C4-2B (cell line): ENCODE measurements at regions not wholly inside any gene's neighbourhood (a gene's known extent, or its start where the extent isn't known, plus 50 kb on each side); places are given as distances from the start of the nearest gene placed in this dataset.

Experiments used
- H3K27ac ChIP-seq: fragments of 450-650 bp; 2 replicates; pipeline ENCODE4 v1.5.1; 2017
- ZFX ChIP-seq: fragments of 450-650 bp; IDR thresholded peaks from 2 replicates; pipeline ENCODE4 v1.6.1; 2017
- TF ChIP-seq, protein P1 (sequence below): fragments of 450-650 bp; conservative IDR thresholded peaks from 2 replicates; pipeline ENCODE4 v1.5.1; 2017; ENCODE audit warnings: mild to moderate bottlenecking

DNA sequence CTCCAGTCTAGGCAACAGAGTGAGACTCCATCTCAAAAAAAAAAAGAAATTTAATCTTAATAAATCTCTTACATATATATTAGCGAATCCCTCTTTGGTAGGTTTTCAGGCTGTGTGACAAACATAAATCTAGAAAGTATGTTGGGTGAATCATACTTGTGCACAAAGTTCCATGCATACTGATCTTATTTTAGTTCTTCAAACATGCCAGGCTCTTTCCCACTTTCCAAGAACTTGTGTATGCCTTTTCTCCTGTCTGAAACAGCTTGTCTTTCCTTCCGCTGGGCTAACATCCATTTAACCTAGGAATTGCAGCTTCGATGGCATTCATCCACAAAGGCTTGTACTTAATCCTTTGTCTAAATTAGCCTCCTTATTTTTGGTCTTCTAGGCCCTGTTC lies 156.6 kb upstream of the CASK start:
- H3K27ac ChIP-seq = no peak overlapping the region
- no peak for TF ChIP-seq ZFX
- TF ChIP-seq, protein P1, sequence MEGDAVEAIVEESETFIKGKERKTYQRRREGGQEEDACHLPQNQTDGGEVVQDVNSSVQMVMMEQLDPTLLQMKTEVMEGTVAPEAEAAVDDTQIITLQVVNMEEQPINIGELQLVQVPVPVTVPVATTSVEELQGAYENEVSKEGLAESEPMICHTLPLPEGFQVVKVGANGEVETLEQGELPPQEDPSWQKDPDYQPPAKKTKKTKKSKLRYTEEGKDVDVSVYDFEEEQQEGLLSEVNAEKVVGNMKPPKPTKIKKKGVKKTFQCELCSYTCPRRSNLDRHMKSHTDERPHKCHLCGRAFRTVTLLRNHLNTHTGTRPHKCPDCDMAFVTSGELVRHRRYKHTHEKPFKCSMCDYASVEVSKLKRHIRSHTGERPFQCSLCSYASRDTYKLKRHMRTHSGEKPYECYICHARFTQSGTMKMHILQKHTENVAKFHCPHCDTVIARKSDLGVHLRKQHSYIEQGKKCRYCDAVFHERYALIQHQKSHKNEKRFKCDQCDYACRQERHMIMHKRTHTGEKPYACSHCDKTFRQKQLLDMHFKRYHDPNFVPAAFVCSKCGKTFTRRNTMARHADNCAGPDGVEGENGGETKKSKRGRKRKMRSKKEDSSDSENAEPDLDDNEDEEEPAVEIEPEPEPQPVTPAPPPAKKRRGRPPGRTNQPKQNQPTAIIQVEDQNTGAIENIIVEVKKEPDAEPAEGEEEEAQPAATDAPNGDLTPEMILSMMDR = no peak

DNA sequence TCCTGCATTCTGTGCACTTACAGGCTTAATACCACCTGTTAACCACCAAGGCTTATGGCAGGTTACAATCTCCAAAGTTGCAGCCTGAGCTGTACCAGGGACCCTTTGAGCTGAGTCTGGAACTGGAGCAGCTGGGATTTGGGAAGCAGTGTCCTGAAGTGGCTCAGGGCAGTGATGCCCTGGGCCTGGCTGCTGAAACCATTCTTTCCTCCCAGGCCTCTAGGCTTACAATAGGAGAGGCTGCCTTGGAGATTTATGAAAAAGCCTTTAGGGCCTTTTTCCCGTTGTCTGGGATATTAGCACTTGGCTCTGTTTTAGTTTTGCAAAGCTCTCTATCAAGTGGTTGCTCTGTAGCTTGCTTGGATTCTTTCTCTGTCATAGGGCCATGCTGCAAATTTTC lies 154.3 kb upstream of the CASK start:
- TF ChIP-seq, protein P1 = no peak
- no peak for TF ChIP-seq ZFX
- no peak overlapping the region for H3K27ac ChIP-seq

DNA sequence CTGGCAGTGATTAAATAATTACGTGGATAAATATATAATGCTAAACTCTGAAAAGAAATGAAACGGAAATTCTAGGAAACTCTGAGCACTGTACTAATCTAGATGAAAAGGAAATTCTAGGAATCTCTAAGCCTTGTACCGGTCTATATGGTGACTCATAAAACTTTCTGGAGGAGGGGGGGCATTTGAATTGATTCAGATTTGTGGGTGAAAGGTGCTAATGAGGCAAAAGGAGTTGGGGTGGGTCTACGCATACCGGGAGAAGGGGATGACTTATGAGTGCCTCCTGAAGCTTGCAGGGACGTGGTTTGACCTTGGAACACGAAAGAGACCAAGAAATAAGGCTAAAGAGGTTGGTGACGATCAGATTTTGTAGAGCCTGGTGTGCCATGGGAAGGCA lies 151.7 kb upstream of the CASK start:
- H3K27ac ChIP-seq = no peak overlapping the region
- TF ChIP-seq, protein P1 = no peak
- TF ChIP-seq ZFX = no peak

DNA sequence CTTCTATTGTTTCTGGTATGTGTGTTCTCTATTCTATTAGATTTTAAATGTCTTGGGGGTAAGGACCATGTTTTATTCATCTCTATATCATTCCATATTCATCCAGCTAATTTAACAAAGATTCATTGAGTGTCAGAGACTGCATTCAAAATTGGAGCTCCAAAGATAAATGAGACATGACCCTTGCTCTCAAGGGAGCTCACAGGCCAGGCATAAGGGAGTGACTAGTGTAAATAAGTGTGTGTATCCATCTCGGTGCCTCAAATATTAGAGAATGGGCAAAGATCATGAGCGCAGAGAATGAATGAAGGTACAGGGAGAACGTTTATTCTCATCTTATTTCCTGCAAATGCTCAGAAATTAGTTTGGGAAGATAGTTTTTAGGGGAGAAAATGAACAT lies 150.1 kb upstream of the CASK start:
- TF ChIP-seq ZFX = no peak
- TF ChIP-seq, protein P1 = no peak

GRCh38 chrX:42070866-42071265 lies 147.5 kb upstream of the CASK start:
- TF ChIP-seq ZFX = no peak
- TF ChIP-seq, protein P1 = no peak
- no peak overlapping the region for H3K27ac ChIP-seq

More for the DNA sequence above, 150.1 kb upstream of the CASK start:
- no peak overlapping the region for H3K27ac ChIP-seq

GRCh38 chrX:42054256-42054655 lies 130.9 kb upstream of the CASK start:
- H3K27ac ChIP-seq = no peak overlapping the region
- TF ChIP-seq, protein P1 = no peak
- no peak for TF ChIP-seq ZFX

- no peak for TF ChIP-seq ZFX
- TF ChIP-seq, protein P1 = no peak
- H3K27ac ChIP-seq = no peak overlapping the region
Measured at GRCh38 chrX:42050345-42050744, 127.0 kb upstream of the CASK start.
